COLO668 (cell line): ENCODE measurements at regions not wholly inside any gene's neighbourhood (a gene's known extent, or its start where the extent isn't known, plus 50 kb on each side); places are given as distances from the start of the nearest gene placed in this dataset.
"Not testable (repeated sequence)": the region's sequence is repeated elsewhere in the genome, so short reads cannot be mapped to it uniquely, and the experiment has no call there.

Experiments
- DNase-seq: peaks from one replicate; lab custom pipeline; 2025; ENCODE audit not compliant: unreplicated experiment; lab: John Stamatoyannopoulos, UW

GRCh38 chr14:65959563-65960024, 526.6 kb upstream of the CCDC196 start:
- peak; percentile 19 for DNase-seq

DNA sequence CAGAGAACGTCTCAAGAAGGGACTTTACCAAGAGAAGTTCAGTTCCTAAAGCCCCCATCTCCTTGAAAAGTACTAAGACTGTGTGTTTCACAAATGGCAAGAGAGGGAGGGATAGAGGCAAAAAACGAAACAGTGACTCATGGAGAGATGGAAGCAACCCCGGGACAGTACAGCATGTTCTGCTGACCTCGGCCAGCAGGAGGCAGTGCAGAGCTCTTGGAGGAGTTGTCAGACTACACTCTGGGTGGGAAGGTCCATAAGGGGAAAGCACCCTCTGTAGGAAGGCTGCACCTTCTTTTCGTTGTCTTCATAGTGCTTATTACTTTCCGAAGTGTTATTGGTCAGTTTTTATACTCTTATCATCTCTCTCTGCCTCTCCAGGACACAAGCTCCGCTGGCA, 525.2 kb upstream of the CCDC196 start:
- DNase-seq, result peak; percentile 53

GRCh38 chr14:65962952-65963351, 523.2 kb upstream of the CCDC196 start:
- DNase-seq, result no peak

DNA sequence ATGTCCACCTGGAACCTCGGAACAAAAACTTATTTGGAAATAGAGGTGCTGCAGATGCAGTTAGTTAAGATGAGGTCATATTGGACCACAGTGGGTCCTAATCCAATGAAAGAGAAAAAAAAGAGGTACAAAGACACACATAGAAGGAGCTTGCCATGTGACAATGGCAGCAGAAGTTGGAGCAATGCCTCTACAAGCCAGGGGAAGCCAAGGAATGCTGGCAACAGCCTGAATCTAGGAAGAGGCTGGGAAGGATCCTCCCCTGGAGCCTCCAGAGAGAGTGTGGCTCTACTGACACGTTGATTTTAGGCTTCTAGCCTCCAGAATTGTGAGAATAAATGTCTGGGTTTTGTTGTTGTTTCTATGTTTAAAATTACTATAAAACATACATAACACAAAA, 521.8 kb upstream of the CCDC196 start:
- no peak for DNase-seq

GRCh38 chr14:65966188-65966587, 520.0 kb upstream of the CCDC196 start:
- no peak for DNase-seq

- DNase-seq, result no peak
Observed at GRCh38 chr14:65972346-65972870, 513.8 kb upstream of the CCDC196 start.

DNA sequence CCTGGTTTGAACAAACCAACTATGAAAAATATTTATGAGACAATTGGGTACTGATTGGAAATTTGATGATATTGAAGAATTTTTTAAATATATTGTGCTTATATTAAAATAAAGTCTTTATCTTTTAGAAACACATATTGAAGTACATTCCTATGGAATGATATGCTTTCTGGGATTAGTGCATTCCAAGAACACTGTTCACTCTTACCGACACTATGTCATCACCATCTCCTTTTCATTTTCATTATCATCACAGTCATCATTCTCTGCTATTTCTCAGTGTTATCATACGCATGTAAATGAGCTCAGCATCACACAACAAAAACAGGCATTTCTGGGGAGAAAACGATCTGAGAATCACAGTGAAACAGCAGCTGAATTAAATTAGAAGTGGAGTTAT, 513.3 kb upstream of the CCDC196 start:
- no peak for DNase-seq

DNA sequence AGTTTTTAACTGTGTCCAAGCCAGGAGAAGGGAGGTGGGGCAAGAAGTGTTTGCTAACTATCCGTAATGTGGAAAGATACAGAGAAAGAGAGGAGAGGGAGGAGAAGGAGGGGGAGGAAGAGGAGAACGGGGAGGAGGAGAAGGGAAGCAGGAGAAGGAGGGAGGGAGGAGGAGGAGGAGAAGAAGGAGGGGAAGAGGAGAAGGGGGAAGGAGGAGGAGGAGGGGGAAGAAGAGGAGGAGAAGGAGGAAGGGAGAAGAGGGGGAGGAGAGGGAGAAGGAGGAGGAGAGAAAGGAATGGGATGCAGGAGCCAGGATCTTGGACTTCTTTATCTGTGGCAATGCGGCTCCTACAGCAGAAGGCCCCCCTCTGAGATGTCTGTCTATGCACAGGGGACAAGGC, 510.3 kb upstream of the CCDC196 start:
- DNase-seq, result no peak

DNA sequence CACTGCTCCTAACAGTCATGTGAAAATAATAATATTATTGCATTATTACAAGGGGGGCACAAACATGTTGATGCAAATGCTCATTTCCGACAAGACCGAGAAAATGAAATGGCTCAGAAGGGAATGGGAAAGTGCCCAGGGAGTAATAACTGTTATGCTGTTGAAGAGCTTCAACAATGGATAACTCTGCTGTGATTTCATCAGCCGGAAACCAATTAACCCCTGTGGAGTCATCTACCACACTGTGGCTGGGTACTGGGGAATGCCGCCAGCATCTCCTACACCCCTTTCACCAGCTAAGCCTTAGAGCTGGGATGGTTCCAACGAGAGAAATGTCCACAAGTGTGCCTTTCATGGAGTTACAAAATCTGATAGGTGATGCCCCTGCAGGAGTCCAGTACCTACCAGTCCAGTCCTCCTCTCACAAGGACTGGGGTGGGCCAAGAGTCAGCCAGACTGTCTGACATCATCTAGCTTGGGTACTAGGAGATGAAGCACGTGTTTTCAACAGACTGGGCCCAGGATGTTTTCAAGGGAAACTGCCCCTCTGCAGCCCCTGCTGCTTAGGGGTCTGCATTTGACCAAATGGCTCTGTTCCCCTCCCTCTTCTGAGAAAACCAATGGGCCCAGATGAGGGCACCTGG, 509.3 kb upstream of the CCDC196 start:
- no peak for DNase-seq

DNA sequence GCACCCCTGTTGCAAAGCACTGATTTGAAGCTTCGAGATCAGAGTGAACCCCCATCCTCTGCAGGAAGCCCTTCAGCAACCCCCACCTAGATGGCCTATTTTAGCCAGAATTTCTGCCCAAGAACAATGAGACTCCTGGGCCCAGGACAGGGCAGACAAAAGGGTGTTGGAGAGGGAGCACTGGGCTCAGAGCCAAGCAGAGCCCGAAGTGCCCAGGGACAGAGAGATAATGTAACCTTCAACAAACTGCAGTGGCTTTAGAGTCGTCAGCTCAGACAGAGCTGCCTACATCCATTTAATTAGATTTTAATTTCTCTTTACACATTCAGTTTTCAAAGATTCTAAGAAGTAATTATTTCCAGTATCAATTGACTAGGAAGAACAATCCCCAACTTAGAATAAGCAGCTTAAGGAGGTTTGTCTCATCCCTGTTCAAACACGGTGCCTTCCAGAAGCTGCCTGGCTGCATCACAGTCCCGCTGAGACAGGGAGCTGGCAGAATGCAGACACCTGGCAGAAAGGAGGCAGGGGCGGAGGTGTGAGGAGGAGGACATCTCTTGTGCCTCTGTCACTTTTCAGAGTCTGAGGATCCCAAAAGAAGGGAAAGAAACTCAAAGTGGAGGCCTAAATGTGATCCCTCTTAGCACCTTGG, 504.9 kb upstream of the CCDC196 start:
- DNase-seq, result no peak

GRCh38 chr14:65986041-65986440, 500.1 kb upstream of the CCDC196 start:
- DNase-seq, result no peak

GRCh38 chr14:65989981-65990380, 496.2 kb upstream of the CCDC196 start:
- DNase-seq, result no peak

DNA sequence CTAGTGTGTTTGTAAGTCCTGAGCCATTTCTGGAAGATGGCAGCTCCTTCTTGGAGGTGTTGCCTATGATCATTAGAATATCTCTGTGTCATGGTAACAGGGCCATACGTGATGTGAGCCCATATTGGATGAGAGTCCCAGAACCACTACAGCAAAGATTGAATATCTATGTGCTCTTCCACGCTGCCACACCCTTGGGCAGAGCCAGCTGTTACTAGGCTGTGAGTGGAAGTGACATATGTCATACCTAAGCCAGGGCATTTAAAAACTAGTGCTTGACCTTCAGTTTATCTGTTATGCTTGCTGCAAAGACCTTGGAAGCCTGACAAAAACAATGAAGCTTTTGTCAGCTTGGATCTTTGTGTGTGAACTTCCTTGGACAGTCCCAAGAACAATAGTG, 495.1 kb upstream of the CCDC196 start:
- no peak for DNase-seq

- not testable (repeated sequence) for DNase-seq
Observed at GRCh38 chr14:65991935-65992334, 494.2 kb upstream of the CCDC196 start.

DNA sequence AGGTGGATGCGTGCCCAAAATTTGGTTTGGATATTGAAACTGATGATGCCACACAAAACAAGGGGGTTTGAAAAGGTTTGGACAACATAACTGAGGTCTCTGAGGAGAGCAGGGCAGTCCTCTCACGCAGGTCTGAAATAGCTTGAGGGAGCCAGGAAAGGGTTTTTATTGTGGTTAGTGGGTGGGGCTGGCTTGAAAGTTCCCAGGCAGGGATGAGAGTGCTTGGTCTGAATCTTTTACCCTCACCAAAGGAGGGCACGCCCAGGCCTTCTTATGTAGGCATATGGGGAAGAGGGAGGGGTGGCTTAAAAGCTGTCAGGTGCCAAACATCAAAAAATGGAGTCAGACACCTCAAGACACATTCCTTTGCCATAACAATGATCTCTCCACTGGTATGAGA, 493.1 kb upstream of the CCDC196 start:
- DNase-seq, result no peak

GRCh38 chr14:65993996-65994395, 492.2 kb upstream of the CCDC196 start:
- DNase-seq, result no peak

DNA sequence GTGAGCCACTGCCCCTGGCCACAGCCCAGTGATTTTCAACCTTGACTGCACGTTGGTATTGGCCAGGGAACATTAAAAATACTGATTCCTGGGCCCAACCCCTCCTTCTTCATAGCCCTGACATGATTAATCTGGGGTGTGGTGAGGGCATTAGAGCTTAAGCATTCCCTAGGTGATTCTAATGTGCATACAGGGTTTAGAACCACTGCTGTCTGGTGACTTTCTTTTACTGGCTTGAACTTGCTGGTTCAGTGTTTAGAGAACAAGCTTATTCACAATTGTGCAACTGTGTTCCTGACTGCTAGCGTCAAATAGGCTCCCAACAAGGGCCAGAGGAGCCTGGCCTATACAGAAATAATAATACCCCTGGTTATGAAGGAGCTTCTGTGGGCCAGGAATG, 488.8 kb upstream of the CCDC196 start:
- no peak for DNase-seq

DNA sequence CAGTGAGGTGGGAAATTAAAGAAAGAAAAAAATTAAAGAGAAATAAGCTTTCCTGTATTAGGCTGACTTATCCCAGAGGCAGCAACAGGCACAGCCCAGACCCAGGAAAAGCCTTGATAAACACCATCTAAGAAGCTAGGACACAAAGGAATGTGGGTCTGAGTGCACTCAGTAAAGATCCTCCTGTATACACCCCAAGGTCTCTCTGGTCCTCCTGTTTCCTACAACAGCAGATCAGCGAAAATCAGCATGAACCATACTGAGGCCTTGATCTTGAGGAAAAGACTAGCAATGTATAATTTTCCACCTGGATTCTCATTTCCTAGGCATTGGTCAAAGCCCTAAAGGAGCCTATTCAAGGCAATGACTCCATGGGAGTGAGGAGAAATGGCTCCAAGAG, 486.3 kb upstream of the CCDC196 start:
- DNase-seq, result no peak

DNA sequence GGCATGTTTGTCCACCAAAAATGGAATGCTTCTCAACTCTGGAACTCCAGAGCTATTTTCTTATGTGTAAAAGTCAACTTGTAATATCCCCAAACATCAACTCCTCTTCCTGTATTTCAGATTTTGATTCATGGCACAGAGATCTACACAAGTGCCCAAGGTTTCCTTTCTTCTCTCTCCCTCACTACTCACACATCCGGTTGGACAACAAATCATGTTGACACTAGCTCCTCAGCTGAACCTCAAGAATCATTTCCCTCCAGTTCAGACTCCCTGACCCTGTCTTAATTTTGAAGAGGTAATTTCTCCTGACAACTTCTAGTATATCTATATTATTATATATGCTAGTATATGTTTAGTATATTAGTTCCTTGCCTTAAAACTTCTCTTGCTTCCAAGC, 485.4 kb upstream of the CCDC196 start:
- DNase-seq, result no peak

- DNase-seq, result no peak
Observed at GRCh38 chr14:66001356-66001755, 484.8 kb upstream of the CCDC196 start.

- no peak for DNase-seq
Observed at GRCh38 chr14:66003082-66003730, 483.0 kb upstream of the CCDC196 start.

DNA sequence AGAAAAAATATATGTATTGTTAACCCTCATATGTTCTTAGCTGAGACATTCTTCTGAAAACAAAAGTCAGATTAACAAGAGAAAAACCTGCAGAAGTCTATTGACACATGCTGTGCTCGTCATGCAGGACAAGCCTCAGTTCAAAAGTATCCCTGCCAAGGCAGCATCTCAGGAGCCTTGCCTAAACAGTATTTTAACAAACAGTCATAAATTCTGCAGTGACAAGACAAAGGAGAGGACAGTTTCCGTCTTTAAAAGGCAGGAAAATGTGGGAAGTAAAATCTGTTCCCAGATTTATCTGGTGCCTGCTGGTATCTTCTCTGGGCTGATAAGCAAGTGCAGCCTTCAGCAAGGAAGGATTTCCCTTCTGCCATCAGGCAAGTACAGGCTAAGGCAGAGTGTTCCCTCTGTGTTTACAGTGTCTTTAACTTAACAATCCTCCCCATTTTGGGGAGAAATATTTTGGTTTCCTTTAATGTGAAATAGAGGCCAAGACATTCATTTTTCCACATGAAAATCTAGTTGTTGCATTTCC, 480.2 kb upstream of the CCDC196 start:
- no peak for DNase-seq
